ENCODE measurements at regions not wholly inside any gene's neighbourhood (a gene's known extent, or its start where the extent isn't known, plus 50 kb on each side); places are given as distances from the start of the nearest gene placed in this dataset.
A peak's percentile ranks its signal among the peaks of the same experiment; 100 is the strongest.

DNA sequence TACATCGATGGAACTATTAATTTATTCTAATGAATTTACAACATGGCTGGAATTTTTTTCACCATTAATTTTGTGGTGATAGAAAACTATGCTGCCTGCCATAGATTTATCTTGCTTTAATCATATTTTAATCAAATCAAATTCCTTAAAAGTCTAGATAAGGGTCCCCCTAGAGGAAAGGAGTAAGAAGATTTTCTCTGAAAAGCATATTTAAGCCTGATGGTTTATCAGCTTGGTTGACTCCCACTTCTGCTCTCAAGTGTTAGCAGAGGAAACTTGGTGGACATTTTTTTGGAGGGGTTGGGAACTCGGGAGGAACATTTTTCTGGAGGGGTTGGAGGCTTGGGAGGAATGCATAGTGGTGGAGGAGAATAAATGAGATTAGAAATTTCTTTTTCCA is 253.3 kb downstream of the KCNRG start:
- TF ChIP-seq, protein P1, sequence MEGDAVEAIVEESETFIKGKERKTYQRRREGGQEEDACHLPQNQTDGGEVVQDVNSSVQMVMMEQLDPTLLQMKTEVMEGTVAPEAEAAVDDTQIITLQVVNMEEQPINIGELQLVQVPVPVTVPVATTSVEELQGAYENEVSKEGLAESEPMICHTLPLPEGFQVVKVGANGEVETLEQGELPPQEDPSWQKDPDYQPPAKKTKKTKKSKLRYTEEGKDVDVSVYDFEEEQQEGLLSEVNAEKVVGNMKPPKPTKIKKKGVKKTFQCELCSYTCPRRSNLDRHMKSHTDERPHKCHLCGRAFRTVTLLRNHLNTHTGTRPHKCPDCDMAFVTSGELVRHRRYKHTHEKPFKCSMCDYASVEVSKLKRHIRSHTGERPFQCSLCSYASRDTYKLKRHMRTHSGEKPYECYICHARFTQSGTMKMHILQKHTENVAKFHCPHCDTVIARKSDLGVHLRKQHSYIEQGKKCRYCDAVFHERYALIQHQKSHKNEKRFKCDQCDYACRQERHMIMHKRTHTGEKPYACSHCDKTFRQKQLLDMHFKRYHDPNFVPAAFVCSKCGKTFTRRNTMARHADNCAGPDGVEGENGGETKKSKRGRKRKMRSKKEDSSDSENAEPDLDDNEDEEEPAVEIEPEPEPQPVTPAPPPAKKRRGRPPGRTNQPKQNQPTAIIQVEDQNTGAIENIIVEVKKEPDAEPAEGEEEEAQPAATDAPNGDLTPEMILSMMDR (IDR thresholded peaks at IDR 0.05; ENCODE audit: borderline replicate concordance, extremely low read depth, low read length, poor library complexity, severe bottlenecking), result peak; percentile 23
- TF ChIP-seq EZH2 (IDR thresholded peaks at IDR 0.05; ENCODE audit: borderline replicate concordance, low read depth, low read length, severe bottlenecking), result no peak
